ENCODE measurements at regions not wholly inside any gene's neighbourhood (a gene's known extent, or its start where the extent isn't known, plus 50 kb on each side); places are given as distances from the start of the nearest gene placed in this dataset.

GRCh38 chr13:92967923-92968322 lies 258.7 kb upstream of the GPC6 start:
- Histone ChIP-seq H2AK5ac (ENCODE audit: low read depth, low read length) (no peak overlapping the region), H2BK20ac (ENCODE audit: low read length) (no peak overlapping the region), H3K56ac (replicated peaks; ENCODE audit: insufficient read length, low read depth, low read length) (no peak overlapping the region), H3K4me2 (ENCODE audit: insufficient read depth in 1 of 2, low read depth in 2 of 2, low read length in 2 of 2) (no peak overlapping the region), H4K8ac (ENCODE audit: extremely low read depth, insufficient read depth, low read length) (no peak overlapping the region), H2AFZ (ENCODE audit: low read length) (no peak overlapping the region), H3K4ac (replicated peaks; ENCODE audit: insufficient read length, low read depth, low read length) (no peak overlapping the region), H3K79me2 (ENCODE audit: control insufficient read depth in 1 of 2, insufficient read depth in 2 of 2, low read length in 2 of 2) (no peaks in the 10 kb centered on the region), H3K9ac (replicated peaks in 1 of 4; ENCODE audit: extremely low read depth in 1 of 4, low read depth in 3 of 4, low read length in 3 of 4) (no peak overlapping the region), H2BK15ac (ENCODE audit: low read length) (no peak overlapping the region), H3K9me3 (ENCODE audit: insufficient read depth in 2 of 2, low read depth in 1 of 2, low read length in 1 of 2) (no peaks in the 10 kb centered on the region), H3K79me1 (ENCODE audit: low read depth, low read length) (no peaks in the 10 kb centered on the region), H2BK120ac (replicated peaks; ENCODE audit: low read depth, low read length) (no peak overlapping the region), H4K5ac (ENCODE audit: insufficient read length, low read depth, low read length) (no peak overlapping the region), H3K4me1 (replicated peaks in 1 of 4; ENCODE audit: control insufficient read depth in 3 of 4, insufficient read depth in 4 of 4, low read length in 3 of 4) (no peaks in the 10 kb centered on the region), H3K27ac (ENCODE audit: low read depth, low read length) (no peak overlapping the region), H4K91ac (replicated peaks; ENCODE audit: insufficient read length, low read length) (no peak overlapping the region), H3K23ac (ENCODE audit: insufficient read length) (no peak overlapping the region), H3K36me3 (ENCODE audit: control insufficient read depth in 2 of 4, insufficient read depth in 4 of 4, low read length in 3 of 4) (no peaks in the 10 kb centered on the region), H4K20me1 (replicated peaks in 1 of 2; ENCODE audit: control insufficient read depth in 1 of 2, insufficient read depth in 2 of 2, low read length in 2 of 2) (no peaks in the 10 kb centered on the region), H3K23me2 (ENCODE audit: low read depth, low read length) (no peaks in the 10 kb centered on the region), H3K14ac (ENCODE audit: insufficient read length) (no peak overlapping the region), H2BK12ac (ENCODE audit: low read depth, low read length) (no peak overlapping the region), H3K18ac (ENCODE audit: extremely low read depth, low read length) (no peak overlapping the region), H3K27me3 (replicated peaks in 1 of 4; ENCODE audit: control insufficient read depth in 3 of 4, extremely low read depth in 1 of 4, insufficient read depth in 3 of 4, low read length in 3 of 4) (no peaks in the 10 kb centered on the region), H2BK5ac (ENCODE audit: low read depth, low read length) (no peak overlapping the region), H3K4me3 (ENCODE audit: extremely low read depth in 1 of 4, insufficient read depth in 2 of 4, low read depth in 3 of 4, low read length in 4 of 4) (no peak overlapping the region)
- no peak for DNase-seq (ENCODE audit: low read depth in 1 of 2, low spot score in 2 of 2)
- WGBS, 2 experiments (ENCODE audit: extremely low coverage in 1 of 2, insufficient coverage in 1 of 2, insufficient read length in 1 of 2, insufficient replicate concordance in 2 of 2, low coverage in 1 of 2, low lambda C conversion rate in 2 of 2, missing lambda C conversion rate in 1 of 2) = 88% methylated on average over 3 of the region's 3 CpGs; no CpG with 5 or more reads in 1 of the 2 experiments
- TF ChIP-seq RAD21 (IDR thresholded peaks at IDR 0.05 in 1 of 2, conservative IDR thresholded peaks at IDR 0.05 in 1 of 2; ENCODE audit: low read depth in 2 of 2, low read length in 2 of 2) (peak; percentile 33 to 51), CTCF (IDR thresholded peaks at IDR 0.05; ENCODE audit: control extremely low read depth in 1 of 3, insufficient read depth in 1 of 3, low read depth in 1 of 3, low read length in 3 of 3) (peak in 1 of 3 experiments; percentile 5; a peak in 1 of 4 replicates), EGR1 (IDR thresholded peaks at IDR 0.05; ENCODE audit: borderline replicate concordance, low read depth, low read length) (no peak), SIX5 (IDR thresholded peaks at IDR 0.05; ENCODE audit: low read depth, low read length) (no peak)
- no peak for FAIRE-seq
- ChIA-PET CTCF (ENCODE audit: partially characterized antibody) (interaction anchor here (0.6 to 1.7 kb wide), 6 partner anchors 9 to 1510 kb away, joined by 3 to 4 read pairs (median 4); no protein-coding TSS in a partner anchor), POLR2A (ENCODE audit: partially characterized antibody) (no interaction called here)
